DOHH2 (cell line): ENCODE measurements at regions not wholly inside any gene's neighbourhood (a gene's known extent, or its start where the extent isn't known, plus 50 kb on each side); places are given as distances from the start of the nearest gene placed in this dataset.
"Not testable (repeated sequence)": the region's sequence is repeated elsewhere in the genome, so short reads cannot be mapped to it uniquely, and the experiment has no call there.

ENCODE experiments used
- H3F3A ChIP-seq: fragments of 200-600 bp; sonication (generic), shearing (Covaris generic); 2 replicates; pipeline ENCODE4 v1.6.0; 2016; ENCODE audit warnings: antibody characterized with exemption, mild to moderate bottlenecking; ENCODE audit not compliant: control insufficient read depth, insufficient read depth
- H3K27ac ChIP-seq: fragments of 200-600 bp; sonication (generic); 2 replicates; pipeline ENCODE4 v1.5.1; 2014; ENCODE audit warnings: low read depth, mild to moderate bottlenecking, low read length, moderate library complexity
- H3K27me3 ChIP-seq: fragments of 200-600 bp; sonication (generic); 2 replicates; pipeline ENCODE4 v1.6.1; 2014; ENCODE audit warnings: mild to moderate bottlenecking, low read length, mixed read lengths; ENCODE audit not compliant: control insufficient read depth
- H3K36me3 ChIP-seq: fragments of 200-600 bp; sonication (generic); 2 replicates; pipeline ENCODE4 v1.6.1; 2014; ENCODE audit warnings: mild to moderate bottlenecking, low read length, moderate library complexity, mixed read lengths; ENCODE audit not compliant: control insufficient read depth
- H3K4me1 ChIP-seq: fragments of 200-600 bp; sonication (generic); 2 replicates; pipeline ENCODE4 v1.6.1; 2014; ENCODE audit warnings: mild to moderate bottlenecking, low read length, mixed read lengths; ENCODE audit not compliant: control insufficient read depth
- H3K4me2 ChIP-seq: fragments of 200-600 bp; sonication (generic); 2 replicates; pipeline ENCODE4 v1.6.0; 2014; ENCODE audit warnings: mild to moderate bottlenecking, low read length, moderate library complexity
- H3K4me3 ChIP-seq: fragments of 200-600 bp; sonication (generic); 2 replicates; pipeline ENCODE4 v1.5.1; 2014; ENCODE audit warnings: mild to moderate bottlenecking, low read length, mixed read lengths
- H3K79me2 ChIP-seq: fragments of 200-600 bp; sonication (generic); 2 replicates; pipeline ENCODE4 v1.6.1; 2014; ENCODE audit warnings: mild to moderate bottlenecking, low read length, mixed read lengths; ENCODE audit not compliant: control insufficient read depth
- H3K9me2 ChIP-seq: fragments of 200-600 bp; sonication (generic); replicated peaks from 2 replicates; pipeline ENCODE4 v1.6.1; 2014; ENCODE audit warnings: mild to moderate bottlenecking, low read length, mixed read lengths; ENCODE audit not compliant: control insufficient read depth
- H3K9me3 ChIP-seq: fragments of 200-600 bp; sonication (generic); 2 replicates; pipeline ENCODE4 v1.6.1; 2014; ENCODE audit warnings: antibody characterized with exemption, low read length, mixed read lengths; ENCODE audit not compliant: control insufficient read depth, insufficient read depth
- H4K20me1 ChIP-seq: fragments of 200-600 bp; sonication (generic); 2 replicates; pipeline ENCODE4 v1.6.0; 2014; ENCODE audit warnings: low read depth, mild to moderate bottlenecking, antibody characterized with exemption, low read length, moderate library complexity; ENCODE audit not compliant: control insufficient read depth, insufficient read depth
- CTCF ChIP-seq: fragments of 200-600 bp; sonication (generic); IDR thresholded peaks from one replicate; pipeline ENCODE4 v1.5.1; 2014; ENCODE audit warnings: antibody characterized with exemption, mild to moderate bottlenecking, low read depth, low read length; ENCODE audit not compliant: poor library complexity, severe bottlenecking
- EZH2phosphoT487 ChIP-seq: fragments of 200-600 bp; sonication (generic); IDR thresholded peaks from 2 replicates; pipeline ENCODE4 v1.6.1; 2017; ENCODE audit warnings: borderline replicate concordance, mild to moderate bottlenecking, antibody characterized with exemption, low read length, moderate library complexity, mixed read lengths

- H3K4me2 ChIP-seq = no peak overlapping the region
- no peaks in the 10 kb centered on the region for H3F3A ChIP-seq
- no peaks in the 10 kb centered on the region for H3K4me1 ChIP-seq
- no peak overlapping the region for H3K27ac ChIP-seq
- H3K9me2 ChIP-seq = no peaks in the 10 kb centered on the region
- TF ChIP-seq EZH2phosphoT487 (no peak), CTCF (no peak)
- no peaks in the 10 kb centered on the region for H3K9me3 ChIP-seq
- H3K36me3 ChIP-seq = no peaks in the 10 kb centered on the region
- H3K27me3 ChIP-seq = no peaks in the 10 kb centered on the region
- no peaks in the 10 kb centered on the region for H3K79me2 ChIP-seq
- no peak overlapping the region for H3K4me3 ChIP-seq
- H4K20me1 ChIP-seq = no peaks in the 10 kb centered on the region; the same call in 1 of the 2 replicates
Measured at GRCh38 chr2:58476556-58476955, 235.4 kb upstream of the FANCL start.

GRCh38 chr2:58475756-58476155 lies 234.6 kb upstream of the FANCL start:
- Histone ChIP-seq H3F3A (no peaks in the 10 kb centered on the region), H3K36me3 (no peaks in the 10 kb centered on the region), H3K9me3 (no peaks in the 10 kb centered on the region), H3K79me2 (no peaks in the 10 kb centered on the region), H3K4me3 (no peak overlapping the region), H4K20me1 (no peaks in the 10 kb centered on the region; the same call in 1 of the 2 replicates), H3K4me2 (no peak overlapping the region), H3K27me3 (no peaks in the 10 kb centered on the region), H3K4me1 (no peaks in the 10 kb centered on the region), H3K27ac (no peak overlapping the region), H3K9me2 (no peaks in the 10 kb centered on the region)
- TF ChIP-seq EZH2phosphoT487 (no peak), CTCF (no peak)

- Histone ChIP-seq H3K27ac (no peak overlapping the region), H4K20me1 (no peaks in the 10 kb centered on the region), H3K4me2 (no peak overlapping the region), H3K27me3 (no peaks in the 10 kb centered on the region), H3K9me3 (no peaks in the 10 kb centered on the region), H3K4me1 (no peaks in the 10 kb centered on the region), H3K4me3 (no peak overlapping the region), H3K9me2 (no peaks in the 10 kb centered on the region), H3K36me3 (no peaks in the 10 kb centered on the region), H3F3A (no peaks in the 10 kb centered on the region), H3K79me2 (no peaks in the 10 kb centered on the region)
- TF ChIP-seq EZH2phosphoT487 (no peak), CTCF (no peak)
Measured at GRCh38 chr2:58473165-58473564, 232.0 kb upstream of the FANCL start.

- Histone ChIP-seq H3K4me3 (no peak overlapping the region), H4K20me1 (no peaks in the 10 kb centered on the region), H3F3A (no peaks in the 10 kb centered on the region), H3K9me2 (no peaks in the 10 kb centered on the region), H3K79me2 (no peaks in the 10 kb centered on the region), H3K36me3 (no peaks in the 10 kb centered on the region), H3K27ac (no peak overlapping the region), H3K9me3 (no peaks in the 10 kb centered on the region), H3K4me2 (no peak overlapping the region), H3K27me3 (no peaks in the 10 kb centered on the region), H3K4me1 (no peaks in the 10 kb centered on the region)
- TF ChIP-seq CTCF = no peak
- no peak for TF ChIP-seq EZH2phosphoT487
Measured at GRCh38 chr2:58466804-58467203, 225.7 kb upstream of the FANCL start.

- not testable (repeated sequence) for H3K9me2 ChIP-seq, H3K4me3 ChIP-seq, H3K79me2 ChIP-seq, H4K20me1 ChIP-seq, H3F3A ChIP-seq, H3K27me3 ChIP-seq, H3K27ac ChIP-seq, H3K9me3 ChIP-seq, H3K4me1 ChIP-seq, H3K4me2 ChIP-seq, H3K36me3 ChIP-seq
Measured at GRCh38 chr2:58466021-58466420, 224.9 kb upstream of the FANCL start.
